Activated naive CD8-positive, alpha-beta T cell treated with anti-CD3 and anti-CD28 coated beads, Interleukin-2, amount 10 ng/mL, durations not matched to agents 7 days and 5 days (primary cell): ENCODE measurements at regions not wholly inside any gene's neighbourhood (a gene's known extent, or its start where the extent isn't known, plus 50 kb on each side); places are given as distances from the start of the nearest gene placed in this dataset.
"Not testable (repeated sequence)": the region's sequence is repeated elsewhere in the genome, so short reads cannot be mapped to it uniquely, and the experiment has no call there.

ENCODE experiments used
- ATAC-seq: fragments of 150-1000 bp; cut with Tn5 transposase; one replicate; pipeline ENCODE4 v1.10.0; 2021; ENCODE audit warnings: low read depth, moderate library complexity
- POLR2A ChIA-PET: fragments of 350-600 bp; sonication (Branson Sonifier 250); formaldehyde crosslinking; loops from one replicate; lab custom pipeline; 2021; ENCODE audit warnings: antibody characterized with exemption; lab: Charles Lee
- DNase-seq: peaks from one replicate; pipeline ENCODE4 v3.0.0; 2021
- H3K27ac Mint-ChIP-seq: one replicate; pipeline ENCODE4 v1.8.0; 2022; ENCODE audit warnings: mild to moderate bottlenecking, mixed read lengths
- H3K27me3 Mint-ChIP-seq: one replicate; pipeline ENCODE4 v1.8.0; 2022; ENCODE audit warnings: mild to moderate bottlenecking, moderate library complexity, mixed read lengths
- H3K36me3 Mint-ChIP-seq: one replicate; pipeline ENCODE4 v1.8.0; 2021; ENCODE audit warnings: mild to moderate bottlenecking, mixed read lengths
- H3K4me1 Mint-ChIP-seq: one replicate; pipeline ENCODE4 v1.8.0; 2021; ENCODE audit warnings: mixed read lengths
- H3K4me3 Mint-ChIP-seq: one replicate; pipeline ENCODE4 v1.8.0; 2022; ENCODE audit warnings: mild to moderate bottlenecking, moderate library complexity, mixed read lengths
- H3K9me3 Mint-ChIP-seq: one replicate; pipeline ENCODE4 v1.8.0; 2021; ENCODE audit warnings: mixed read lengths

GRCh38 chr18:76307293-76307690 lies 187.8 kb downstream of the ZNF516 start:
- ATAC-seq (no peak), DNase-seq (no peak)
- Mint-ChIP-seq H3K27ac (no peak overlapping the region), H3K4me1 (no peaks in the 10 kb centered on the region), H3K9me3 (no peaks in the 10 kb centered on the region), H3K4me3 (no peak overlapping the region), H3K36me3 (no peaks in the 10 kb centered on the region), H3K27me3 (peaks cover 3% of the 10 kb centered on the region)
- POLR2A ChIA-PET, result no interaction called here

GRCh38 chr18:76306685-76307292 lies 188.3 kb downstream of the ZNF516 start:
- no peak for DNase-seq
- Mint-ChIP-seq H3K4me1 (no peaks in the 10 kb centered on the region), H3K36me3 (no peaks in the 10 kb centered on the region), H3K4me3 (no peak overlapping the region), H3K9me3 (no peaks in the 10 kb centered on the region), H3K27me3 (peaks cover 3% of the 10 kb centered on the region), H3K27ac (no peak overlapping the region)
- POLR2A ChIA-PET, result no interaction called here
- ATAC-seq, result no peak

GRCh38 chr18:76285866-76286265 lies 209.2 kb downstream of the ZNF516 start:
- no peaks in the 10 kb centered on the region for H3K9me3 Mint-ChIP-seq
- no peak overlapping the region for H3K4me3 Mint-ChIP-seq
- H3K27me3 Mint-ChIP-seq, result no peaks in the 10 kb centered on the region
- H3K4me1 Mint-ChIP-seq, result no peaks in the 10 kb centered on the region
- no peaks in the 10 kb centered on the region for H3K36me3 Mint-ChIP-seq
- ATAC-seq, result no peak
- POLR2A ChIA-PET, result no interaction called here
- no peak for DNase-seq
- no peak overlapping the region for H3K27ac Mint-ChIP-seq

- POLR2A ChIA-PET, result no interaction called here
- H3K4me1 Mint-ChIP-seq, result no peaks in the 10 kb centered on the region
- no peak for DNase-seq
Observed at GRCh38 chr18:76281565-76281964, 213.5 kb downstream of the ZNF516 start.

GRCh38 chr18:76277801-76278200 lies 217.2 kb downstream of the ZNF516 start:
- POLR2A ChIA-PET, result no interaction called here
- H3K27ac Mint-ChIP-seq, result no peak overlapping the region
- H3K9me3 Mint-ChIP-seq, result no peaks in the 10 kb centered on the region
- ATAC-seq, result no peak
- no peaks in the 10 kb centered on the region for H3K4me1 Mint-ChIP-seq
- H3K36me3 Mint-ChIP-seq, result no peaks in the 10 kb centered on the region
- no peak overlapping the region for H3K4me3 Mint-ChIP-seq
- no peak for DNase-seq
- peaks cover 9% of the 10 kb centered on the region for H3K27me3 Mint-ChIP-seq

More at GRCh38 chr18:76281565-76281964, 213.5 kb downstream of the ZNF516 start:
- Mint-ChIP-seq H3K9me3 (no peaks in the 10 kb centered on the region), H3K27ac (no peak overlapping the region), H3K36me3 (no peaks in the 10 kb centered on the region), H3K27me3 (peaks cover 6% of the 10 kb centered on the region), H3K4me3 (no peak overlapping the region)
- ATAC-seq, result no peak

GRCh38 chr18:76275727-76276313 lies 219.2 kb downstream of the ZNF516 start:
- POLR2A ChIA-PET, result no interaction called here
- no peak overlapping the region for H3K27ac Mint-ChIP-seq
- H3K9me3 Mint-ChIP-seq, result no peaks in the 10 kb centered on the region
- H3K4me3 Mint-ChIP-seq, result no peak overlapping the region
- no peak for ATAC-seq
- H3K4me1 Mint-ChIP-seq, result no peaks in the 10 kb centered on the region
- H3K36me3 Mint-ChIP-seq, result no peaks in the 10 kb centered on the region
- no peak for DNase-seq
- H3K27me3 Mint-ChIP-seq, result peaks cover 9% of the 10 kb centered on the region

- Mint-ChIP-seq H3K36me3 (no peaks in the 10 kb centered on the region), H3K27me3 (peaks cover 9% of the 10 kb centered on the region), H3K27ac (no peak overlapping the region), H3K4me3 (no peak overlapping the region), H3K9me3 (no peaks in the 10 kb centered on the region), H3K4me1 (no peaks in the 10 kb centered on the region)
- POLR2A ChIA-PET, result no interaction called here
- DNase-seq (no peak), ATAC-seq (no peak)
Observed at GRCh38 chr18:76274468-76275289, 220.4 kb downstream of the ZNF516 start.

- DNase-seq (no peak), ATAC-seq (no peak)
- POLR2A ChIA-PET, result no interaction called here
- Mint-ChIP-seq H3K36me3 (no peaks in the 10 kb centered on the region), H3K27me3 (peaks cover 9% of the 10 kb centered on the region), H3K27ac (no peak overlapping the region), H3K4me1 (no peaks in the 10 kb centered on the region), H3K9me3 (no peaks in the 10 kb centered on the region), H3K4me3 (no peak overlapping the region)
Observed at GRCh38 chr18:76273956-76274355, 221.1 kb downstream of the ZNF516 start.

GRCh38 chr18:76273036-76273545 lies 222.0 kb downstream of the ZNF516 start:
- Mint-ChIP-seq H3K27ac (no peak overlapping the region), H3K36me3 (no peaks in the 10 kb centered on the region), H3K4me1 (no peaks in the 10 kb centered on the region), H3K9me3 (no peaks in the 10 kb centered on the region), H3K27me3 (peaks cover 8% of the 10 kb centered on the region), H3K4me3 (no peak overlapping the region)
- ATAC-seq, result no peak
- POLR2A ChIA-PET, result no interaction called here
- DNase-seq, result no peak

- H3K27me3 Mint-ChIP-seq, H3K4me1 Mint-ChIP-seq, H3K27ac Mint-ChIP-seq, ATAC-seq, H3K4me3 Mint-ChIP-seq, H3K9me3 Mint-ChIP-seq, DNase-seq, POLR2A ChIA-PET, H3K36me3 Mint-ChIP-seq: not testable (repeated sequence)
Observed at GRCh38 chr18:76267423-76267822, 227.6 kb downstream of the ZNF516 start.

- H3K9me3 Mint-ChIP-seq, result no peaks in the 10 kb centered on the region
- no peaks in the 10 kb centered on the region for H3K36me3 Mint-ChIP-seq
- POLR2A ChIA-PET, result no interaction called here
- ATAC-seq, result no peak
- H3K4me1 Mint-ChIP-seq, result no peaks in the 10 kb centered on the region
- H3K4me3 Mint-ChIP-seq, result no peak overlapping the region
- DNase-seq, result no peak
- H3K27me3 Mint-ChIP-seq, result peaks cover 6% of the 10 kb centered on the region
- H3K27ac Mint-ChIP-seq, result no peak overlapping the region
Observed at GRCh38 chr18:76266236-76266991, 228.6 kb downstream of the ZNF516 start.

- POLR2A ChIA-PET, result no interaction called here
- H3K9me3 Mint-ChIP-seq, result no peaks in the 10 kb centered on the region
- H3K4me1 Mint-ChIP-seq, result no peaks in the 10 kb centered on the region
- ATAC-seq (no peak), DNase-seq (no peak)
- no peak overlapping the region for H3K4me3 Mint-ChIP-seq
- H3K27ac Mint-ChIP-seq, result no peak overlapping the region
- peaks cover 6% of the 10 kb centered on the region for H3K27me3 Mint-ChIP-seq
- no peaks in the 10 kb centered on the region for H3K36me3 Mint-ChIP-seq
Observed at GRCh38 chr18:76265497-76266235, 229.4 kb downstream of the ZNF516 start.

- no peak overlapping the region for H3K4me3 Mint-ChIP-seq
- H3K27ac Mint-ChIP-seq, result no peak overlapping the region
- no peaks in the 10 kb centered on the region for H3K4me1 Mint-ChIP-seq
- no peaks in the 10 kb centered on the region for H3K9me3 Mint-ChIP-seq
- H3K36me3 Mint-ChIP-seq, result no peaks in the 10 kb centered on the region
- no peak for ATAC-seq
- DNase-seq, result no peak
- H3K27me3 Mint-ChIP-seq, result peaks cover 6% of the 10 kb centered on the region
- POLR2A ChIA-PET, result no interaction called here
Observed at GRCh38 chr18:76264876-76265250, 230.2 kb downstream of the ZNF516 start.
